OCI-LY3 (cell line): ENCODE measurements at regions not wholly inside any gene's neighbourhood (a gene's known extent, or its start where the extent isn't known, plus 50 kb on each side); places are given as distances from the start of the nearest gene placed in this dataset.

Experiments
- H2AFZ ChIP-seq: fragments of 200-600, 300-600 bp; shearing (Covaris generic); 2 replicates; pipeline ENCODE4 v1.6.0; 2014; ENCODE audit warnings: antibody characterized with exemption, low read depth, low read length
- H3K27ac ChIP-seq: fragments of 200-600, 300-600 bp; sonication (generic); 2 replicates; pipeline ENCODE4 v1.5.1; 2014; ENCODE audit warnings: mild to moderate bottlenecking, low read length, moderate library complexity, mixed read lengths
- H3K27me3 ChIP-seq: fragments of 200-600, 300-600 bp; sonication (generic); 2 replicates; pipeline ENCODE4 v1.6.1; 2014; ENCODE audit warnings: low read depth, low read length, mixed read lengths
- H3K36me3 ChIP-seq: fragments of 200-600, 300-600 bp; sonication (generic); replicated peaks from 2 replicates; pipeline ENCODE3; 2014; ENCODE audit warnings: low read depth, low read length, mixed read lengths
- H3K4me1 ChIP-seq: fragments of 300-600, 200-600 bp; sonication (generic); 2 replicates; pipeline ENCODE4 v1.6.1; 2014; ENCODE audit warnings: low read length, mixed read lengths
- H3K4me2 ChIP-seq: fragments of 200-600, 300-600 bp; sonication (generic); 2 replicates; pipeline ENCODE4 v1.6.1; 2014; ENCODE audit warnings: low read length, mixed read lengths
- H3K4me3 ChIP-seq: fragments of 300-600, 200-600 bp; sonication (generic); 2 replicates; pipeline ENCODE4 v1.5.1; 2014; ENCODE audit warnings: antibody characterized with exemption, mild to moderate bottlenecking, low read length, moderate library complexity
- H3K79me2 ChIP-seq: fragments of 300-600, 200-600 bp; shearing (Covaris generic); 2 replicates; pipeline ENCODE4 v1.6.1; 2014; ENCODE audit warnings: mild to moderate bottlenecking, low read length, mixed read lengths
- H3K9ac ChIP-seq: fragments of 300-600, 200-600 bp; shearing (Covaris generic); 2 replicates; pipeline ENCODE4 v1.6.0; 2014; ENCODE audit warnings: mild to moderate bottlenecking, low read length, moderate library complexity
- H3K9me3 ChIP-seq: fragments of 200-600, 300-600 bp; shearing (Covaris generic); 2 replicates; pipeline ENCODE4 v1.6.1; 2014; ENCODE audit warnings: low read length, mixed read lengths; ENCODE audit not compliant: insufficient read depth
- H4K20me1 ChIP-seq: fragments of 200-600, 300-600 bp; sonication (generic); 2 replicates; pipeline ENCODE4 v1.6.1; 2016; ENCODE audit warnings: low read length, mixed read lengths; ENCODE audit not compliant: insufficient read depth
- EZH2phosphoT487 ChIP-seq: fragments of 200-600 bp; shearing (Covaris generic); IDR thresholded peaks from 2 replicates; pipeline ENCODE4 v1.6.1; 2018; ENCODE audit warnings: antibody characterized with exemption, mixed run types, low read depth
- TF ChIP-seq, protein P1 (sequence below): fragments of 200-600, 300-600 bp; sonication (generic); IDR thresholded peaks from 2 replicates; pipeline ENCODE4 v1.5.1; 2014; ENCODE audit warnings: antibody characterized with exemption, low read length, low read depth

DNA sequence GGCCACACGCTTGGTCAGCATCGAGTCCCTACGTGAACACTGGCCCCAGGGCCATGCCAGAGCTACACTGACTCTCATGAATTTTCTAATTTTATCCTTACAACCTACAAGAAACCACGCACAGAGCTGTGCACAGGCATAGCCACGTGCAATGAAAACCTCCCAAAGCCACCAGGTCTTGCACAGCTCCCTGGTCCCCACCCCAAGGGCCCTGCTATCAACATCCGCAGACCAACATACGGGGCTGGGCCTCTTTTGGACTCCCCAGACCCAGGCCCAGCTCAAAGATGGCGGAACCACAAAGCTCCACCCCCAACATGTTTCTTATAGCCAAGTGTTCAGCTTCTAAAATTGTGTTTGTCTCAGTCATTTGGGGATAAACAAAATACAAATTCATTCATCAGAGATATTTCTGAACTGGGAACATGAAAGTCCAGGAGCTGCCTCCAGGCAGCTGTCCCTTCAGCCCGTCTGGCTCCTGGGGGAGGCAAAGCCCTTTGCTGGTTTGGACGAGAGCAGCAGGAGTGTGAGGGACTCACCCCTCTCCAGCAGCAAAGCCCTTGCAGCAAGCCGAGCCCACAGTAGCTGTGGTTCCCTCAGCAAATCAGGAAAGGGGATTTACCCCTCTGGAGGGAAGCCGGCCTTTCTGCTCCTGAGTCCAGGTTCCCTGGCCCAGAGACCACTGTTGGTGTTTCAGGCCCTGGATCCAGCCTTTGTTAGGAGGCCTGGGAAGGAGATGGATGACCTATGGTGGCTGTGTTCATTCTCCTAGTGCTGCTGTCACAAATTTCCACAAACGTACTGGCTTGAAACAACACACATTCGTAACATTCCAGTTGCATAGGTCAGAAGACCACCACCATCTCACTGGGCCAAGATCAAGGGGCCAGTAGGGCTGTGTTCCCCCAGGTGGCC is 75.1 kb downstream of the OAT start:
- Histone ChIP-seq H3K36me3 (no peaks in the 10 kb centered on the region), H4K20me1 (no peaks in the 10 kb centered on the region), H3K27me3 (no peaks in the 10 kb centered on the region), H3K9me3 (no peaks in the 10 kb centered on the region), H3K4me3 (no peak overlapping the region), H3K79me2 (no peaks in the 10 kb centered on the region), H3K9ac (no peak overlapping the region), H3K27ac (no peak overlapping the region), H3K4me1 (no peaks in the 10 kb centered on the region), H3K4me2 (no peak overlapping the region), H2AFZ (no peak overlapping the region)
- TF ChIP-seq, protein P1, sequence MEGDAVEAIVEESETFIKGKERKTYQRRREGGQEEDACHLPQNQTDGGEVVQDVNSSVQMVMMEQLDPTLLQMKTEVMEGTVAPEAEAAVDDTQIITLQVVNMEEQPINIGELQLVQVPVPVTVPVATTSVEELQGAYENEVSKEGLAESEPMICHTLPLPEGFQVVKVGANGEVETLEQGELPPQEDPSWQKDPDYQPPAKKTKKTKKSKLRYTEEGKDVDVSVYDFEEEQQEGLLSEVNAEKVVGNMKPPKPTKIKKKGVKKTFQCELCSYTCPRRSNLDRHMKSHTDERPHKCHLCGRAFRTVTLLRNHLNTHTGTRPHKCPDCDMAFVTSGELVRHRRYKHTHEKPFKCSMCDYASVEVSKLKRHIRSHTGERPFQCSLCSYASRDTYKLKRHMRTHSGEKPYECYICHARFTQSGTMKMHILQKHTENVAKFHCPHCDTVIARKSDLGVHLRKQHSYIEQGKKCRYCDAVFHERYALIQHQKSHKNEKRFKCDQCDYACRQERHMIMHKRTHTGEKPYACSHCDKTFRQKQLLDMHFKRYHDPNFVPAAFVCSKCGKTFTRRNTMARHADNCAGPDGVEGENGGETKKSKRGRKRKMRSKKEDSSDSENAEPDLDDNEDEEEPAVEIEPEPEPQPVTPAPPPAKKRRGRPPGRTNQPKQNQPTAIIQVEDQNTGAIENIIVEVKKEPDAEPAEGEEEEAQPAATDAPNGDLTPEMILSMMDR: no peak
- no peak for TF ChIP-seq EZH2phosphoT487

DNA sequence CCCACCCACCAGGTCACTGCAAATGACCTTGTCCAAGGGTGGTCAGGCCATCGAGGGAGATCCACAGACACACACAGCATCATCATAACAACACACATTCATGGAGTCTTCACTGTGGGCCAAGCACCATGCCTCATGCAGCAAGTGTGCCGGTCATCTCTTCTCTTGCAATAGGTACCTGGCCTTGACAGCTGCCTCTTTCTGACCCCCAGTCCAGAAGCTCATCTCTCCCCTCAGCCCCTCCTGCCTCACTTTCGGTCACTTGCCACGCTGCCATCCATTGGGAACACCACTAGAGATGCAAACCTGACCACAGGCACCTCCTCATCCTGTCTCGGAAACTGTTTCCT is 75.9 kb downstream of the OAT start:
- no peak overlapping the region for H3K4me2 ChIP-seq
- no peaks in the 10 kb centered on the region for H3K4me1 ChIP-seq
- no peak overlapping the region for H3K27ac ChIP-seq
- H3K9me3 ChIP-seq: no peaks in the 10 kb centered on the region
- no peaks in the 10 kb centered on the region for H3K36me3 ChIP-seq
- no peak overlapping the region for H3K9ac ChIP-seq
- no peaks in the 10 kb centered on the region for H3K27me3 ChIP-seq
- TF ChIP-seq, protein P1: no peak
- no peak for TF ChIP-seq EZH2phosphoT487
- no peaks in the 10 kb centered on the region for H3K79me2 ChIP-seq
- no peak overlapping the region for H3K4me3 ChIP-seq
- no peaks in the 10 kb centered on the region for H4K20me1 ChIP-seq
- H2AFZ ChIP-seq: no peak overlapping the region

DNA sequence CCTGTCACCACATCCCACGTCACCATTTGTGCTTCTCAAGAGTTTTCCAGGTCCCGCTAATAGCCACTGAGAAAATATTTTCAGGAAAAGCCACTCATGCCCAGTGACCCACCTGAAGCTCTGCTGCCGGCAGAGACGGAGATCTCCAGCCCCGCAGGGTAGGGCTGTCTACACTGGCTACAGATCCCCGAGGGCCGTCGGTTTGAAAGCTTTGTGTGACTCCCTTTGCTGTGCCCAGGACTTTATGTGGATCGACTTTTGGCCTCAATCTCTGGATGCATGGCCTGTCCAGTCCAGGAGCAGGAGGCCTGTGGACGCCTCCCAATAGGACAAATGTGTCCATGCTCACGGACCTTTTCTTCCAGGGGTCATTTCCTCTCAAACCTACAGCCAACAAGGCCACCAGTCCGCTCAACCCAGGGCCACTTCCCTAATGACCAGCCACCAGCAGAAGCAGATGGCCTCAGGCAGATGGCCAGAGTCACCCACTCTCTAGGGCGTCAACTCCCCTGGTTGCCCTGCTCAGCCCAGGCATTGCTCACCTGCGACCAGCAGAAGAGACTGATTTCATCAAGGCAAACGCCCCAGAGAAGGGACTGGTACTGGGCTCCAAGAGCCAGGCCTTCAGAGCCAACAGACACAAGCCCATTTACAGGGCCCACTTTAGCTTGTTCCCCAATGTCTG is 76.4 kb downstream of the OAT start:
- Histone ChIP-seq H4K20me1 (no peaks in the 10 kb centered on the region), H3K4me1 (no peaks in the 10 kb centered on the region), H3K27ac (no peak overlapping the region), H3K36me3 (no peaks in the 10 kb centered on the region), H3K4me2 (no peak overlapping the region), H3K9me3 (no peaks in the 10 kb centered on the region), H3K79me2 (no peaks in the 10 kb centered on the region), H3K27me3 (no peaks in the 10 kb centered on the region), H3K9ac (no peak overlapping the region), H2AFZ (no peak overlapping the region), H3K4me3 (no peak overlapping the region)
- TF ChIP-seq, protein P1: no peak
- no peak for TF ChIP-seq EZH2phosphoT487

DNA sequence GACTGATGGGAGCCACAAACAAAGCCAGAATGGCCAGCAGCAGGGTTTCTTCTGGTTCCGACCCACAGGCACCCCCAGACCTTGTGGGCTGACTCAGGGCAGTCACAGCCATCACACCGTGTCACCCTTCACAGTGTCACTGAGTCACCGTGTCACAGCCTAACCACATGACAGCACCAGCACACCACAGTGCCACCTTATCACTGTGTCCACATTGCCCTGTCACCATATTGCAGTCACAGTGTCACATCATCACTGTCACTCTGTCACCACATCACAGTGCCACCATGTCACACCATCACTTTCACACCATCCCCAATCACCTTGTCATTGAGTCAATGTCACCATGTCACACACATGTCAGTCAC is 77.0 kb downstream of the OAT start:
- Histone ChIP-seq H3K27me3 (no peaks in the 10 kb centered on the region), H3K36me3 (no peaks in the 10 kb centered on the region), H3K9ac (no peak overlapping the region), H2AFZ (no peak overlapping the region), H3K79me2 (no peaks in the 10 kb centered on the region), H4K20me1 (no peaks in the 10 kb centered on the region), H3K4me3 (no peak overlapping the region), H3K4me1 (no peaks in the 10 kb centered on the region), H3K9me3 (no peaks in the 10 kb centered on the region), H3K4me2 (no peak overlapping the region), H3K27ac (no peak overlapping the region)
- TF ChIP-seq, protein P1: no peak
- TF ChIP-seq EZH2phosphoT487: no peak
